NCI-H1105 (cell line): ENCODE measurements at regions not wholly inside any gene's neighbourhood (a gene's known extent, or its start where the extent isn't known, plus 50 kb on each side); places are given as distances from the start of the nearest gene placed in this dataset.

Source experiments
- DNase-seq: peaks from one replicate; lab custom pipeline; 2025; lab: John Stamatoyannopoulos, UW

- DNase-seq: peak; percentile 9
These were observed 161.1 kb downstream of the ARL4C start for GRCh38 chr2:234335661-234336228.

GRCh38 chr2:234334756-234335155 lies 162.1 kb downstream of the ARL4C start:
- no peak for DNase-seq

GRCh38 chr2:234334151-234334550 lies 162.7 kb downstream of the ARL4C start:
- DNase-seq: no peak

- DNase-seq: no peak
These were observed 163.4 kb downstream of the ARL4C start for GRCh38 chr2:234333168-234334130.

- DNase-seq: no peak
These were observed 164.9 kb downstream of the ARL4C start for GRCh38 chr2:234331966-234332365.

- DNase-seq: no peak
These were observed 165.3 kb downstream of the ARL4C start for GRCh38 chr2:234331566-234331965.

- no peak for DNase-seq
These were observed 166.0 kb downstream of the ARL4C start for GRCh38 chr2:234330902-234331301.

GRCh38 chr2:234329202-234329960 lies 167.5 kb downstream of the ARL4C start:
- DNase-seq: no peak

- no peak for DNase-seq
These were observed 168.4 kb downstream of the ARL4C start for GRCh38 chr2:234328444-234328990.

GRCh38 chr2:234326694-234327093 lies 170.2 kb downstream of the ARL4C start:
- no peak for DNase-seq

- DNase-seq: no peak
These were observed 172.8 kb downstream of the ARL4C start for GRCh38 chr2:234324116-234324515.

- DNase-seq: no peak
These were observed 174.0 kb downstream of the ARL4C start for GRCh38 chr2:234322766-234323465.

- DNase-seq: peak; percentile 9
These were observed 176.8 kb downstream of the ARL4C start for GRCh38 chr2:234320066-234320465.

- DNase-seq: no peak
These were observed 178.5 kb downstream of the ARL4C start for GRCh38 chr2:234318361-234318760.

GRCh38 chr2:234313558-234313957 lies 183.3 kb downstream of the ARL4C start:
- DNase-seq: no peak

- no peak for DNase-seq
These were observed 186.7 kb downstream of the ARL4C start for GRCh38 chr2:234310166-234310565.

GRCh38 chr2:234309431-234309830 lies 187.4 kb downstream of the ARL4C start:
- DNase-seq: no peak

GRCh38 chr2:234308813-234309195 lies 188.1 kb downstream of the ARL4C start:
- DNase-seq: no peak

- DNase-seq: no peak
These were observed 188.6 kb downstream of the ARL4C start for GRCh38 chr2:234308073-234308812.

- no peak for DNase-seq
These were observed 189.4 kb downstream of the ARL4C start for GRCh38 chr2:234307322-234307961.
